Vagina (tissue), 2 donors: ENCODE measurements at regions not wholly inside any gene's neighbourhood (a gene's known extent, or its start where the extent isn't known, plus 50 kb on each side); places are given as distances from the start of the nearest gene placed in this dataset.

Source experiments
- DNase-seq, 2 donors: peaks; one replicate each; pipeline ENCODE4 v3.0.0-alpha.2; 2017; ENCODE audit errors: extremely low spot score in 2 of 2
- H3K27ac ChIP-seq: fragments of 200-600 bp; sonication (generic); one replicate; pipeline ENCODE4 v1.5.1; 2019
- H3K27me3 ChIP-seq: fragments of 200-600 bp; sonication (generic); one replicate; pipeline ENCODE4 v1.5.1; 2019
- H3K36me3 ChIP-seq, 2 donors: fragments of 200-600 bp; sonication (generic); one replicate each; pipeline ENCODE4 v1.5.1; 2017 to 2019
- H3K4me1 ChIP-seq: fragments of 200-600 bp; sonication (generic); one replicate; pipeline ENCODE4 v1.5.1; 2019
- H3K4me3 ChIP-seq, 2 donors: fragments of 200-600 bp; sonication (generic); 1 replicate in 1 of 2; 2 replicates in 1 of 2; pipeline ENCODE4 v1.5.1; 2016 to 2019
- H3K9me3 ChIP-seq: fragments of 200-600 bp; sonication (generic); one replicate; pipeline ENCODE4 v1.5.1; 2019
- POLR2A ChIP-seq, 2 donors: fragments of 450-650 bp; IDR thresholded peaks; one replicate each; pipeline ENCODE4 v1.6.1; 2017; ENCODE audit warnings: antibody characterized with exemption in 2 of 2, mild to moderate bottlenecking in 2 of 2, moderate library complexity in 2 of 2
- POLR2AphosphoS5 ChIP-seq, 2 donors: sonication (generic); formaldehyde crosslinking; IDR thresholded peaks; one replicate each; pipeline ENCODE4 v1.9.0; 2017; ENCODE audit warnings: antibody characterized with exemption in 2 of 2, mild to moderate bottlenecking in 2 of 2, low read depth in 1 of 2; ENCODE audit not compliant: insufficient read depth in 1 of 2
- intact Hi-C: fragments of 100-400 bp; cut with DNase I; formaldehyde crosslinking; loops from one replicate; pipeline ENCODE4 v1.15.1; 2023
- TF ChIP-seq, protein P1 (sequence below), 3 experiments: fragments of 450-650 bp in 2 of 3; fragments of 200-600 bp in 1 of 3; sonication (generic) in 1 of 3; IDR thresholded peaks; one replicate each; pipeline ENCODE4 v1.5.1; 2017 to 2019; ENCODE audit warnings: antibody characterized with exemption in 3 of 3, mild to moderate bottlenecking in 2 of 3, moderate library complexity in 2 of 3

DNA sequence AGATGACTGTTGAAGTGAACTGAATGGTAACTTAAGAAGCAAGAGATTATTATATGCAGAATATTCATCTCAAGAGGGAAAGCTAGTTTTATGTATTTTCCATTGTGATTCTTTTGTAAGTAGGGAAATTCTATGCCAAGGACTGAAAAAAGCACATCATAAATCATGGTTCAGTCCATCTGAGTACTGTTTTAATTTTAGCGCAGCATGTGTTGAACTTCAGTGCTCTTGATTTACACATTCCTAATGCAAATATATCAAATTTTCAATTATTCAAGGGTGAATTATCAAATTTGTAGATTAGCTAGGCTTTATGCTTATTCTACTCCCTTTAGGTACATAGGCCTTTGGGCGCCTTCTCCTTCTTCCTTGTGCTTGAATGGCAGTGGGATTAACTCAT, 50.3 kb upstream of the TCF12 start:
- Histone ChIP-seq H3K27me3 (no peaks in the 10 kb centered on the region), H3K4me1 (no peaks in the 10 kb centered on the region), H3K36me3 (no peaks in the 10 kb centered on the region), H3K9me3 (no peaks in the 10 kb centered on the region), H3K4me3 (no peak overlapping the region), H3K27ac (no peak overlapping the region)
- DNase-seq = no peak
- TF ChIP-seq, protein P1, sequence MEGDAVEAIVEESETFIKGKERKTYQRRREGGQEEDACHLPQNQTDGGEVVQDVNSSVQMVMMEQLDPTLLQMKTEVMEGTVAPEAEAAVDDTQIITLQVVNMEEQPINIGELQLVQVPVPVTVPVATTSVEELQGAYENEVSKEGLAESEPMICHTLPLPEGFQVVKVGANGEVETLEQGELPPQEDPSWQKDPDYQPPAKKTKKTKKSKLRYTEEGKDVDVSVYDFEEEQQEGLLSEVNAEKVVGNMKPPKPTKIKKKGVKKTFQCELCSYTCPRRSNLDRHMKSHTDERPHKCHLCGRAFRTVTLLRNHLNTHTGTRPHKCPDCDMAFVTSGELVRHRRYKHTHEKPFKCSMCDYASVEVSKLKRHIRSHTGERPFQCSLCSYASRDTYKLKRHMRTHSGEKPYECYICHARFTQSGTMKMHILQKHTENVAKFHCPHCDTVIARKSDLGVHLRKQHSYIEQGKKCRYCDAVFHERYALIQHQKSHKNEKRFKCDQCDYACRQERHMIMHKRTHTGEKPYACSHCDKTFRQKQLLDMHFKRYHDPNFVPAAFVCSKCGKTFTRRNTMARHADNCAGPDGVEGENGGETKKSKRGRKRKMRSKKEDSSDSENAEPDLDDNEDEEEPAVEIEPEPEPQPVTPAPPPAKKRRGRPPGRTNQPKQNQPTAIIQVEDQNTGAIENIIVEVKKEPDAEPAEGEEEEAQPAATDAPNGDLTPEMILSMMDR (IDR thresholded peaks at IDR 0.05) = no peak
- TF ChIP-seq POLR2AphosphoS5 (IDR thresholded peaks at IDR 0.05; ENCODE audit: insufficient read depth in 1 of 2, low read depth in 1 of 2) (no peak), POLR2A (IDR thresholded peaks at IDR 0.05) (no peak)
- intact Hi-C loops = loop anchor here (1.0 kb wide), 1 partner anchor 372 kb away; no protein-coding TSS in a partner anchor

DNA sequence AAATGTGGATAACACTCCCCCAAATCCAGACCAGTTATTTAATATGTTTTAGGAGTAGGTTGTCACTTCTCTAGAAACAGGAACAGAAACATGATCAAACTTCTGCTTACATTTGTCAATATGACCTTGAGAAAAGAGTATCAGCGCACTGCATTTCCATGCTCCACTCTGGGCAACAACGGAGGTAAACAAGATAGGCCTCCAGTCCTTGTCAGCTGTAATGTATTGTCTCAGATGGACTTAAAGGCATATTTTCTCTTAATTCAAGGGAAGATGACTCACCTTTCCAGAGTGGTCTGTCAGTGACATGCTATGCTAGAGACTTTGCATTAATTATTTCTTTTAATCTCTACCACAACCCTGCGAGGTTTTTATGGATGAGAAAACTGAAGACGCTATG, 51.6 kb upstream of the TCF12 start:
- H3K4me3 ChIP-seq = no peak overlapping the region
- intact Hi-C loops = no loop called here
- H3K4me1 ChIP-seq = no peaks in the 10 kb centered on the region
- TF ChIP-seq, protein P1 (IDR thresholded peaks at IDR 0.05) = no peak
- TF ChIP-seq POLR2AphosphoS5 (IDR thresholded peaks at IDR 0.05; ENCODE audit: insufficient read depth in 1 of 2, low read depth in 1 of 2) = no peak
- TF ChIP-seq POLR2A (IDR thresholded peaks at IDR 0.05) = no peak
- DNase-seq = no peak
- H3K27ac ChIP-seq = no peak overlapping the region
- no peaks in the 10 kb centered on the region for H3K9me3 ChIP-seq
- H3K36me3 ChIP-seq = no peaks in the 10 kb centered on the region
- no peaks in the 10 kb centered on the region for H3K27me3 ChIP-seq

DNA sequence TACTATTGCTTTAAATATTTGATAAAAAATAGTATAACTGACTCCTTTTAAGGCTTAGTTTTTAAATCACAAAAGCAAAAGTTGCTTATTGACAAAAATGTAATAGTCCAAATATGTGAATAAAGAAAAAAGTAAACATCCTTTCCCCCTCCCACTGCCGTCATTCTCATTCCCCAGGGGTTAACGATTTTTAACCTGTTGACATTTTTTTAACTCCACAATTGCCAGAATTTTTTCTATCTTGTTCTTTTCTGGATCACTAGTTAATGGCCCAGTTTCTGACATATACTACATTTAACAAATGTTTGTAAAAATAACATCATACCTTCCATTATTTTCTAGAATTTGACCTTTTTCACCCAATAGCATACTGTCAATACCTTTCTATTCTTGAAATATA, 60.6 kb upstream of the TCF12 start:
- no peak for TF ChIP-seq POLR2A (IDR thresholded peaks at IDR 0.05)
- TF ChIP-seq, protein P1 (IDR thresholded peaks at IDR 0.05) = no peak
- no peak for TF ChIP-seq POLR2AphosphoS5 (IDR thresholded peaks at IDR 0.05; ENCODE audit: insufficient read depth in 1 of 2, low read depth in 1 of 2)
- no peak overlapping the region for H3K27ac ChIP-seq
- H3K9me3 ChIP-seq = no peaks in the 10 kb centered on the region
- H3K4me1 ChIP-seq = no peaks in the 10 kb centered on the region
- H3K36me3 ChIP-seq = no peaks in the 10 kb centered on the region
- H3K27me3 ChIP-seq = no peaks in the 10 kb centered on the region
- intact Hi-C loops = no loop called here
- H3K4me3 ChIP-seq = no peak overlapping the region
- DNase-seq = no peak

DNA sequence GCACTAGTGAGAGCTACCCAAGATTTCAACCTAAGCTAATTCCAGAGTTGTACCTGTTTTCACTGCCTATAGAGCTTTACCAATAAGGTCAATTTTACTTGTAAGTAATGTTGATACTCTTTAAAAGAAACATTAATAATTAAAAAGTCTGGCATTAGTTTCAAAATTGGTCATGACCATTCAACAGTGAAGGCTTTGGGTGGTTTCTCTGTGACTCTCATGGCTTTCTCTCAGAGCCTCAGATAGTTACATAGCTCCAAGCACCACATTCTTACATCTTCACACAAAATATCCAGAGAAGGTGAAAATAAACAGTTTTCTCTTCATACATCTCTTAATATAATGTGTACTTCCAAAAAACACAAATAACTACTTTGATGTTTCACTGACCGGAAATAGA, 61.5 kb upstream of the TCF12 start:
- intact Hi-C loops = no loop called here
- Histone ChIP-seq H3K4me3 (no peak overlapping the region), H3K27me3 (no peaks in the 10 kb centered on the region), H3K4me1 (no peaks in the 10 kb centered on the region), H3K27ac (no peak overlapping the region), H3K36me3 (no peaks in the 10 kb centered on the region), H3K9me3 (no peaks in the 10 kb centered on the region)
- TF ChIP-seq POLR2A (IDR thresholded peaks at IDR 0.05) = no peak
- TF ChIP-seq, protein P1 (IDR thresholded peaks at IDR 0.05) = no peak
- TF ChIP-seq POLR2AphosphoS5 (IDR thresholded peaks at IDR 0.05; ENCODE audit: insufficient read depth in 1 of 2, low read depth in 1 of 2) = no peak
- no peak for DNase-seq

DNA sequence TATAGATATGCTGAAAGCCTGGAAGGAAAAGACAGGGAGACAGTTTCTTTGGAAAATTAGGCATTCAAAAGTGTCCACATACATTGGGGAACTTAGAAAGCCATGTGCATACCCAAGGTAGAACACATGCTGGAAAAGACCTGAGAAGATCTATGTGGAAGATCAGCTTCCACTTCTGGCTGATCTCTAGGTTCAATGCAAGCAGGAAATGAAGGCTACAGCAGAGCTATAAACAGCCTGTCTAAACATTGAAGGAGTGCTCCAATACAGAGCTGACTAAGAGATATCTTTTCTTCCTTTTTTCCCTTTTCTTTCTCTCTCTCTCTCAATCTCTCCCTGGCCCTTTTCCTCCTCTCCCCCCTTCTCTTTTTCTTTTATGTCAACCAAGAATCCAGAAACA, 73.6 kb upstream of the TCF12 start:
- H3K4me1 ChIP-seq = no peaks in the 10 kb centered on the region
- intact Hi-C loops = no loop called here
- H3K4me3 ChIP-seq = no peak overlapping the region
- H3K9me3 ChIP-seq = no peaks in the 10 kb centered on the region
- TF ChIP-seq POLR2AphosphoS5 (IDR thresholded peaks at IDR 0.05; ENCODE audit: insufficient read depth in 1 of 2, low read depth in 1 of 2) (no peak), POLR2A (IDR thresholded peaks at IDR 0.05) (no peak)
- TF ChIP-seq, protein P1 (IDR thresholded peaks at IDR 0.05) = no peak
- DNase-seq = no peak
- H3K27ac ChIP-seq = no peak overlapping the region
- no peaks in the 10 kb centered on the region for H3K27me3 ChIP-seq
- H3K36me3 ChIP-seq = no peaks in the 10 kb centered on the region
